Keratinocyte (primary cell): ENCODE measurements at regions not wholly inside any gene's neighbourhood (a gene's known extent, or its start where the extent isn't known, plus 50 kb on each side); places are given as distances from the start of the nearest gene placed in this dataset.

Experiments
- DNase-seq: peaks from one replicate; pipeline ENCODE4 v3.0.0-alpha.2; 2011; ENCODE audit warnings: low read depth, missing footprints, low spot score
- FAIRE-seq: peaks from 2 replicates; lab custom pipeline; 2011; peaks lifted over from hg19 to GRCh38; lab: Jason Lieb, UNC
- H2AFZ ChIP-seq: 2 replicates; pipeline ENCODE4 v1.6.0; 2012; ENCODE audit warnings: low read length, control low read depth, inconsistent platforms; ENCODE audit not compliant: control insufficient read depth
- H3K27ac ChIP-seq: 2 replicates; pipeline ENCODE4 v1.5.1; 2011; ENCODE audit warnings: low read length; ENCODE audit not compliant: control insufficient read depth, insufficient read depth
- H3K27me3 ChIP-seq: 3 replicates; pipeline ENCODE4 v1.6.0; 2011; ENCODE audit warnings: low read length; ENCODE audit not compliant: control insufficient read depth, insufficient read depth; ENCODE audit errors: extremely low read depth
- H3K36me3 ChIP-seq, 2 experiments: 2 replicates in 1 of 2; 3 replicates in 1 of 2; pipeline ENCODE4 v1.5.1; 2011; ENCODE audit warnings: low read length in 2 of 2, mild to moderate bottlenecking in 1 of 2; ENCODE audit not compliant: control insufficient read depth in 2 of 2, insufficient read depth in 2 of 2; ENCODE audit errors: extremely low read depth in 1 of 2
- H3K4me1 ChIP-seq: 3 replicates; pipeline ENCODE4 v1.5.1; 2011; ENCODE audit warnings: low read length; ENCODE audit not compliant: control insufficient read depth, insufficient read depth; ENCODE audit errors: extremely low read depth
- H3K4me2 ChIP-seq: 3 replicates; pipeline ENCODE4 v1.6.0; 2011; ENCODE audit warnings: low read depth, low read length; ENCODE audit not compliant: control insufficient read depth, insufficient read depth; ENCODE audit errors: extremely low read depth
- H3K4me3 ChIP-seq, 3 experiments: fragments of 200-600 bp in 1 of 3; sonication (generic) in 1 of 3; 2 replicates in 2 of 3; 3 replicates in 1 of 3; pipeline ENCODE4 v1.5.1; 2011 to 2016; ENCODE audit warnings: low read length in 3 of 3, mild to moderate bottlenecking in 3 of 3, control low read depth in 2 of 3, inconsistent platforms in 1 of 3, low read depth in 1 of 3, mixed read lengths in 1 of 3, mixed run types in 1 of 3, moderate library complexity in 1 of 3; ENCODE audit not compliant: control insufficient read depth in 2 of 3, insufficient read depth in 2 of 3; ENCODE audit errors: extremely low read depth in 1 of 3
- H3K79me2 ChIP-seq: 2 replicates; pipeline ENCODE4 v1.6.0; 2012; ENCODE audit warnings: low read length; ENCODE audit not compliant: control insufficient read depth, insufficient read depth
- H3K9ac ChIP-seq: 3 replicates; pipeline ENCODE4 v1.6.0; 2011; ENCODE audit warnings: low read length; ENCODE audit not compliant: control insufficient read depth, insufficient read depth; ENCODE audit errors: extremely low read depth
- H3K9me1 ChIP-seq: 3 replicates; pipeline ENCODE4 v1.6.0; 2011; ENCODE audit warnings: low read length; ENCODE audit not compliant: control insufficient read depth, insufficient read depth; ENCODE audit errors: extremely low read depth
- H3K9me3 ChIP-seq: 2 replicates; pipeline ENCODE4 v1.5.1; 2012; ENCODE audit warnings: low read depth, low read length; ENCODE audit not compliant: control insufficient read depth
- H4K20me1 ChIP-seq: 3 replicates; pipeline ENCODE4 v1.6.0; 2011; ENCODE audit warnings: low read length; ENCODE audit not compliant: control insufficient read depth, insufficient read depth; ENCODE audit errors: extremely low read depth
- EZH2 ChIP-seq: IDR thresholded peaks from one replicate; pipeline ENCODE4 v1.6.1; 2012; ENCODE audit warnings: inconsistent platforms, mild to moderate bottlenecking, low read length, moderate library complexity
- dilution Hi-C: fragments of 300-500 bp; cut with MboI; formaldehyde crosslinking; loops from one replicate; pipeline ENCODE4 v1.7.0; 2020; ENCODE audit warnings: low sequenced_read_pairs; ENCODE audit not compliant: extremely low pct_ligation_motif_present
- TF ChIP-seq, protein P1 (sequence below), 3 experiments: IDR thresholded peaks in 1 of 3; conservative IDR thresholded peaks in 1 of 3; optimal IDR thresholded peaks in 1 of 3; 2 replicates in 2 of 3; 3 replicates in 1 of 3; pipeline versions ENCODE3 to v1.5.1; 2011; ENCODE audit warnings: low read length in 3 of 3, mild to moderate bottlenecking in 3 of 3, moderate library complexity in 2 of 3, control low read depth in 1 of 3, inconsistent platforms in 1 of 3; ENCODE audit not compliant: insufficient read depth in 2 of 3; ENCODE audit errors: extremely low read depth in 1 of 3

DNA sequence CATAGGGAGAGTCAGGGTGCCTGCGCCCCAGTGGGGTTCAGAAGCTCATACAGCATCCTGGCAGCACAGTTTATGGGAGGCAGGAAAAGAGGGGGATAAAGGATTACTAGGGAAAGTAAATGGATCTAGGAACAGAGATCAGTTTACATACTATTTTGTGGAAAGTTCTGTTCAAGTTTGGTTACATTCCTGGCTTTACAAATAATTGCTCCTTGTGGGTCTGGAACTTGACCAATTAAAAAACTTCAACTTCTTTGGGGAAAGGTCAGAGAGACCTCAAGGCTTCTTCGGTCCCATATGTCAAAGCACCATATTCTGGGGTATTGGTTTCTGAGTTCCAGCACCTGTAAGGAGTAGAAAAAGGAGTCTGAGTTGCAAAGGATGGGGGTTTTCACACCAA lies 64.1 kb downstream of the ZDHHC19 start:
- no peak overlapping the region for H3K9ac ChIP-seq
- H2AFZ ChIP-seq, result no peak overlapping the region
- H4K20me1 ChIP-seq, result no peaks in the 10 kb centered on the region
- no peak for DNase-seq
- FAIRE-seq, result no peak
- no peaks in the 10 kb centered on the region for H3K36me3 ChIP-seq
- no peak overlapping the region for H3K4me2 ChIP-seq
- TF ChIP-seq, protein P1, sequence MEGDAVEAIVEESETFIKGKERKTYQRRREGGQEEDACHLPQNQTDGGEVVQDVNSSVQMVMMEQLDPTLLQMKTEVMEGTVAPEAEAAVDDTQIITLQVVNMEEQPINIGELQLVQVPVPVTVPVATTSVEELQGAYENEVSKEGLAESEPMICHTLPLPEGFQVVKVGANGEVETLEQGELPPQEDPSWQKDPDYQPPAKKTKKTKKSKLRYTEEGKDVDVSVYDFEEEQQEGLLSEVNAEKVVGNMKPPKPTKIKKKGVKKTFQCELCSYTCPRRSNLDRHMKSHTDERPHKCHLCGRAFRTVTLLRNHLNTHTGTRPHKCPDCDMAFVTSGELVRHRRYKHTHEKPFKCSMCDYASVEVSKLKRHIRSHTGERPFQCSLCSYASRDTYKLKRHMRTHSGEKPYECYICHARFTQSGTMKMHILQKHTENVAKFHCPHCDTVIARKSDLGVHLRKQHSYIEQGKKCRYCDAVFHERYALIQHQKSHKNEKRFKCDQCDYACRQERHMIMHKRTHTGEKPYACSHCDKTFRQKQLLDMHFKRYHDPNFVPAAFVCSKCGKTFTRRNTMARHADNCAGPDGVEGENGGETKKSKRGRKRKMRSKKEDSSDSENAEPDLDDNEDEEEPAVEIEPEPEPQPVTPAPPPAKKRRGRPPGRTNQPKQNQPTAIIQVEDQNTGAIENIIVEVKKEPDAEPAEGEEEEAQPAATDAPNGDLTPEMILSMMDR (optimal IDR thresholded peaks at IDR 0.05 in 1 of 3, IDR thresholded peaks at IDR 0.05 in 1 of 3, conservative IDR thresholded peaks at IDR 0.05 in 1 of 3; ENCODE audit: extremely low read depth in 1 of 3, insufficient read depth in 2 of 3, low read length in 3 of 3), result no peak
- TF ChIP-seq EZH2, result no peak
- no peaks in the 10 kb centered on the region for H3K9me3 ChIP-seq
- H3K27me3 ChIP-seq, result no peaks in the 10 kb centered on the region
- no peaks in the 10 kb centered on the region for H3K79me2 ChIP-seq
- no peaks in the 10 kb centered on the region for H3K9me1 ChIP-seq
- peaks cover 14% of the 10 kb centered on the region for H3K4me1 ChIP-seq
- H3K27ac ChIP-seq, result no peak overlapping the region
- dilution Hi-C loops, result no loop called here
- no peak overlapping the region for H3K4me3 ChIP-seq

GRCh38 chr3:196145468-196146262 lies 63.8 kb upstream of the TFRC start:
- H3K27ac ChIP-seq, result no peak overlapping the region
- H3K27me3 ChIP-seq, result no peaks in the 10 kb centered on the region
- H2AFZ ChIP-seq, result no peak overlapping the region
- H3K79me2 ChIP-seq, result no peaks in the 10 kb centered on the region
- H3K4me1 ChIP-seq, result peaks cover 16% of the 10 kb centered on the region
- H3K4me3 ChIP-seq, result no peak overlapping the region
- H3K9me1 ChIP-seq, result no peaks in the 10 kb centered on the region
- TF ChIP-seq, protein P1 (optimal IDR thresholded peaks at IDR 0.05 in 1 of 3, IDR thresholded peaks at IDR 0.05 in 1 of 3, conservative IDR thresholded peaks at IDR 0.05 in 1 of 3; ENCODE audit: extremely low read depth in 1 of 3, insufficient read depth in 2 of 3, low read length in 3 of 3), result no peak
- no peak for TF ChIP-seq EZH2
- FAIRE-seq (no peak), DNase-seq (no peak)
- H3K4me2 ChIP-seq, result no peak overlapping the region
- no peak overlapping the region for H3K9ac ChIP-seq
- H3K9me3 ChIP-seq, result no peaks in the 10 kb centered on the region
- H4K20me1 ChIP-seq, result no peaks in the 10 kb centered on the region
- dilution Hi-C loops, result no loop called here
- no peaks in the 10 kb centered on the region for H3K36me3 ChIP-seq
